Glutamatergic neuron (in vitro differentiated cells): ENCODE measurements at regions not wholly inside any gene's neighbourhood (a gene's known extent, or its start where the extent isn't known, plus 50 kb on each side); places are given as distances from the start of the nearest gene placed in this dataset.
"Not testable (repeated sequence)": the region's sequence is repeated elsewhere in the genome, so short reads cannot be mapped to it uniquely, and the experiment has no call there.

ENCODE experiments used
- DNase-seq: peaks from one replicate; pipeline ENCODE4 v3.0.0; 2022
- H3K27ac Mint-ChIP-seq: one replicate; pipeline ENCODE4 v1.8.0; 2020; ENCODE audit warnings: mild to moderate bottlenecking, mixed read lengths, inconsistent platforms; ENCODE audit not compliant: unreplicated experiment
- H3K27me3 Mint-ChIP-seq: one replicate; pipeline ENCODE4 v1.8.0; 2020; ENCODE audit warnings: mild to moderate bottlenecking, moderate library complexity, mixed read lengths, inconsistent platforms; ENCODE audit not compliant: unreplicated experiment
- H3K36me3 Mint-ChIP-seq: one replicate; pipeline ENCODE4 v1.8.0; 2020; ENCODE audit warnings: mild to moderate bottlenecking, mixed read lengths, inconsistent platforms; ENCODE audit not compliant: unreplicated experiment
- H3K4me1 Mint-ChIP-seq: one replicate; pipeline ENCODE4 v1.8.0; 2020; ENCODE audit warnings: mild to moderate bottlenecking, low read depth, mixed read lengths, inconsistent platforms; ENCODE audit not compliant: unreplicated experiment
- H3K4me3 Mint-ChIP-seq: one replicate; pipeline ENCODE4 v1.8.0; 2020; ENCODE audit warnings: mild to moderate bottlenecking, mixed read lengths, inconsistent platforms; ENCODE audit not compliant: unreplicated experiment
- H3K9me3 Mint-ChIP-seq: one replicate; pipeline ENCODE4 v1.8.0; 2020; ENCODE audit warnings: mild to moderate bottlenecking, moderate library complexity, mixed read lengths, inconsistent platforms; ENCODE audit not compliant: unreplicated experiment
- TF ChIP-seq, protein P1 (sequence below): fragments of 200-600 bp; sonication (generic); IDR thresholded peaks from one replicate; pipeline ENCODE4 v1.5.0; 2021; ENCODE audit not compliant: partially characterized antibody, unreplicated experiment

DNA sequence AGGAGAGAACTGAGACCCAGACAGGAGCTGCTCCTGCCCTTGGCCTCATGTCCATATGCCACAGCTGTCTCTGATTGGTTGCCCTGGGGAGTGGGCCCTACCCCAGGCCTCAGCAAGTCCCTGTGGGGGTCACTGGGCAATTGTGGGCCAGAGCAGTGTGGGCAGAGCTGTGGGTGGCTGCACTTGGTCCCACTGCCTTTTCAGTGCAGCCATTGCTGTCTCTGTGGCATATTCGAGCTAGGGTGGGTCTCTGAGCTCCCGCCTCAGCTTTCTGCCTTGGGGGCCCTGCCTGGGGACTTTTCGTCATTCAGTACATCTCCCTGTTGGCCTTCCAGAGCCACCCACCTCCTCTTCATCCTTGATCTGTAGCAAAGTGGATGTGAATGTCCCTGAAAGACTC is 69.8 kb upstream of the LRPAP1 start:
- Mint-ChIP-seq H3K9me3 (peaks cover 4% of the 10 kb centered on the region), H3K4me1 (no peaks in the 10 kb centered on the region), H3K27me3 (peaks cover 2% of the 10 kb centered on the region), H3K4me3 (no peak overlapping the region), H3K27ac (no peak overlapping the region), H3K36me3 (no peaks in the 10 kb centered on the region)
- TF ChIP-seq, protein P1, sequence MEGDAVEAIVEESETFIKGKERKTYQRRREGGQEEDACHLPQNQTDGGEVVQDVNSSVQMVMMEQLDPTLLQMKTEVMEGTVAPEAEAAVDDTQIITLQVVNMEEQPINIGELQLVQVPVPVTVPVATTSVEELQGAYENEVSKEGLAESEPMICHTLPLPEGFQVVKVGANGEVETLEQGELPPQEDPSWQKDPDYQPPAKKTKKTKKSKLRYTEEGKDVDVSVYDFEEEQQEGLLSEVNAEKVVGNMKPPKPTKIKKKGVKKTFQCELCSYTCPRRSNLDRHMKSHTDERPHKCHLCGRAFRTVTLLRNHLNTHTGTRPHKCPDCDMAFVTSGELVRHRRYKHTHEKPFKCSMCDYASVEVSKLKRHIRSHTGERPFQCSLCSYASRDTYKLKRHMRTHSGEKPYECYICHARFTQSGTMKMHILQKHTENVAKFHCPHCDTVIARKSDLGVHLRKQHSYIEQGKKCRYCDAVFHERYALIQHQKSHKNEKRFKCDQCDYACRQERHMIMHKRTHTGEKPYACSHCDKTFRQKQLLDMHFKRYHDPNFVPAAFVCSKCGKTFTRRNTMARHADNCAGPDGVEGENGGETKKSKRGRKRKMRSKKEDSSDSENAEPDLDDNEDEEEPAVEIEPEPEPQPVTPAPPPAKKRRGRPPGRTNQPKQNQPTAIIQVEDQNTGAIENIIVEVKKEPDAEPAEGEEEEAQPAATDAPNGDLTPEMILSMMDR: no peak
- DNase-seq: no peak

DNA sequence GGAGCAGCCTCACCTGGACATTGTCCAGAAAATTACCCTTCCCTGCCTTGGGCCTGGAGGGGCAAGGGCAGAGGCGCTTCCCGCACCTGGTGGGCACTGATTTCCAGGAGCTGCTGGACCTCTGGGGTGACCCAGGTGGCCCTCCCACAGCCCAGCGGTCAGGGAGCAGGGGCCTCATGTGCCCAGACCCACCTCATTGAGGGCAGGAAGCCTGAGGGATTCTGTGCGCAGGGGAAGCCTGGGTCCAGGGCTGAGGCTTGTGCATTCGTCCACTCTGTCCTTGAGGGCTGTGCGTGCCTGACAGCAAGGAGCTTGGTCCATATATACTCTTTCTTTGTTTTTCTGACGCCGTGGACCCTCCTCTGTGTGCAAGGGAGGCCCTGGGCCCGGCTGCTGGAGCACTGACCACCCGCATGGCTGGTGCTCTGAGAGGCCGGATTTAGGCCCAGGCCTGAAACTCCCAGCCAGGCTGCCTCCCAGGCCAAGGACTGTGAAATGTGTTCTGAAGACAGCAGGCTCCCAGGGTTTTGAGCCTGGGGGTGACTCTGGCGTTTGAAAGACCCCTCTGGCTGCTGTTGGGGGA is 69.0 kb upstream of the LRPAP1 start:
- not testable (repeated sequence) for H3K4me1 Mint-ChIP-seq, H3K4me3 Mint-ChIP-seq, H3K27ac Mint-ChIP-seq, H3K27me3 Mint-ChIP-seq, H3K36me3 Mint-ChIP-seq, H3K9me3 Mint-ChIP-seq, DNase-seq

DNA sequence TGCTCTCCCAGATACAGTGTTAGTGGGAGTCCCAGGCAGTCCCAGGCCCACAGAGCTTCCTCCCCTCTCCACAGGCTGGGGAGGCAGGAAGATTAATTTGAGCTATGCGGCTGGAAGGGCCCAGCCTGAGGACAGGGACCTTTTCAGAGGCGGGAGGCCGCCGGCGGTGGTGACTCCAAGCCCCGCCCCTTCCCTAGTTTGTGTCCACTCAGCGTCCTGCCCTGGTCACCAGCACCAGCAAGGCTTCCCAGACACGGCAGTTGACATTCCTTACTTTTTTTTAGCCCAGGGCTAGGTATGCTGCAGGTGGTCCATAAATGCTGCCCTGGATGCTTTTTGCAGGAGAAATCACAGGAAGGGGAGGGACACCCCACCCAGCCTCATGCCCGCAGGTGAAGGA is 67.7 kb upstream of the LRPAP1 start:
- no peak overlapping the region for H3K27ac Mint-ChIP-seq
- no peaks in the 10 kb centered on the region for H3K36me3 Mint-ChIP-seq
- peaks cover 5% of the 10 kb centered on the region for H3K27me3 Mint-ChIP-seq
- no peak overlapping the region for H3K4me3 Mint-ChIP-seq
- no peak for DNase-seq
- TF ChIP-seq, protein P1: no peak
- H3K4me1 Mint-ChIP-seq: peaks cover 11% of the 10 kb centered on the region
- peaks cover 8% of the 10 kb centered on the region for H3K9me3 Mint-ChIP-seq

DNA sequence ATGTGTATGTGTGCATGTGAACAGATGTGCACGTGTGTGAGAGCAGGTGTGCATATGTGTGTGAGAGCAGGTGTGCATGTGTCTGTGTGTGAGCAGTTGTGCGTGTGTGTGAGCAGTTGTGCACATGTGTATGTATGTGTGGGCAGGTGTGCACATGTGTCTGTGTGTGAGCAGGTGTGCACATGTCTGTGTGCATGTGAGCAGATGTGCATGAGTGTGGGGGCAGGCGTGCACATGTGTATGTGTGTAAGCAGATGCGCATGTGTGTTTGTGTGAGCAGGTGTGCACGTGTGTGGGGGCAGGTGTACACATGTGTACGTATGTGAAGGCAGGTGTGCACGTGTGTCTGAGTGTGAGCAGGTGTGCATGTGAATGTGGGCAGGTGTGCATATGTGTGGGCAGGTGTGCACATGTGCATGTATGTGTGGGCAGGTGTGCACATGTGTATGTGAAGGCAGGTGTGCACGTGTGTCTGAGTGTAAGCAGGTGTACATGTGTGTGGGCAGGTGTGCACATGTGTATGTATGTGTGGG is 66.5 kb upstream of the LRPAP1 start:
- peaks cover 13% of the 10 kb centered on the region for H3K9me3 Mint-ChIP-seq
- H3K36me3 Mint-ChIP-seq: peaks cover 9% of the 10 kb centered on the region
- H3K4me3 Mint-ChIP-seq: no peak overlapping the region
- H3K4me1 Mint-ChIP-seq: peaks cover 16% of the 10 kb centered on the region
- no peak overlapping the region for H3K27ac Mint-ChIP-seq
- TF ChIP-seq, protein P1: no peak
- peaks cover 9% of the 10 kb centered on the region for H3K27me3 Mint-ChIP-seq
- DNase-seq: no peak

DNA sequence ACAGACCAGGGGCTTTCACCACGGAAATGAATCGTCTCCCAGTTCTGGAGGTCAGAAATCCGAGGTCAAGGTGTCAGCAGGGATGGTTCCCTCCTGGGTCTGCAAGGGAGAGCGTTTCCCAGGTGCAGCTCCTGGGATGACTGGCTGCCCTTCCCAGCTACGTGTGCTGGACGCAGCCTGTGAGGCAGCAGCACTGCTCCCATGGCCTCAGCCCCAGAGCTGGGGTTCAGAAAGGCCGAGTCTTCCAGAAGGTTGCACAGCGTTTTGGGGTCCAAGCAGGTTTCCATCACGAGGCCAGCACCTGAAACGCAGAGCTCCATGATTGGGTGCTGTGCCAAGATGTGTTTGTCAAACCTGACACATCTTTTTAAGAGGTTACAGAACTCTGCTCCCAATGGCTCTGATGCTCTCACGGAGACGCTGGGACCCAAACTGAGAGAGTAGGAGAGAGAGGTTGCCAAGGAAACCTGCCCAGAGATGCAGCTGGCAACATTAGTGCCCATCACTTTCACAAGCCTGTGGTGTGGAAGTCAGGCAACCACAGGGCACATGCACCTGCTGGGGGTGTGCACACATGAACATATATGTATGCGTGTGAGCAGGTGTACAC is 65.8 kb upstream of the LRPAP1 start:
- not testable (repeated sequence) for H3K27ac Mint-ChIP-seq, DNase-seq, H3K4me3 Mint-ChIP-seq
- peaks cover 19% of the 10 kb centered on the region for H3K4me1 Mint-ChIP-seq
- peaks cover 12% of the 10 kb centered on the region for H3K36me3 Mint-ChIP-seq
- peaks cover 11% of the 10 kb centered on the region for H3K27me3 Mint-ChIP-seq
- H3K9me3 Mint-ChIP-seq: peaks cover 19% of the 10 kb centered on the region

DNA sequence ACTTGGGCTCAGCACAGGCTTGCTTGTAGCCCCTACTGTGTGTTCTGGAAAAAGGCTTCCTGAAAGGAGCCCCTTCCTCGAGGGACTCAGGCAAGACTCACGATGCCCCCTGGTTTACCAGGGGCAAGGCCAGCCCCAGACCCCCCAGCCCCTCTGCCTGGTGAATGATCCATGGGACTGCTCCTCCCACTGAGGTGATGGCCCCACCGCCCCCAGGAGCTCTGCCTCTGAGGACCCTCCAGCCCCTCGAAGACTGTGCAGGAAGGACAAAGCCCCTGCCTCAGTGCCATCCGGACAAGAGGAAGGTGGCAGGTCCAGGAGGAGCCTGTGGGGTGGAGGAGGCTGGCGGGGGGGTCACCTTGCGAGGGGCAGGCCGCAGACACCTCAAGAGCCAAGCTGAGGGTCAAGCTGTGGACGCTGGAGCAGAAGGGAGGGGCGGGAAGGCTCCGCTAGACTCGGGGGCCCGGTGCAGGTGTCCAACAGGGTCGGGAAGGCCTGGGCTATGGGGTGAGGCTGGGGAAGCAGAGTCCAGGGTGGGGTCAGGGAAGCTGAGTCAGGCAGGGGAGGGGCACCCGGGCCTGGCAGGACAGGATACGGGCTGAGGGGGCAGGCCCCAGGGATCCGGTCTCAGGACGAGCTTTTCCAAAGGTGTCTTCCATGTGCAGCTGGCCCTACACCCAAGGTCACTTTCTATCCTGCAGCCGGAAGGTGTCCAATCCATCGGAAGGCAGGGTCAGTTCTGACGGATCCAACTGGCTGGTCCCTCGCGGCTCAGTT is 64.9 kb upstream of the LRPAP1 start:
- H3K4me3 Mint-ChIP-seq, H3K27me3 Mint-ChIP-seq, H3K27ac Mint-ChIP-seq, DNase-seq: not testable (repeated sequence)
- H3K9me3 Mint-ChIP-seq: peaks cover 21% of the 10 kb centered on the region
- peaks cover 17% of the 10 kb centered on the region for H3K36me3 Mint-ChIP-seq
- H3K4me1 Mint-ChIP-seq: peaks cover 22% of the 10 kb centered on the region

DNA sequence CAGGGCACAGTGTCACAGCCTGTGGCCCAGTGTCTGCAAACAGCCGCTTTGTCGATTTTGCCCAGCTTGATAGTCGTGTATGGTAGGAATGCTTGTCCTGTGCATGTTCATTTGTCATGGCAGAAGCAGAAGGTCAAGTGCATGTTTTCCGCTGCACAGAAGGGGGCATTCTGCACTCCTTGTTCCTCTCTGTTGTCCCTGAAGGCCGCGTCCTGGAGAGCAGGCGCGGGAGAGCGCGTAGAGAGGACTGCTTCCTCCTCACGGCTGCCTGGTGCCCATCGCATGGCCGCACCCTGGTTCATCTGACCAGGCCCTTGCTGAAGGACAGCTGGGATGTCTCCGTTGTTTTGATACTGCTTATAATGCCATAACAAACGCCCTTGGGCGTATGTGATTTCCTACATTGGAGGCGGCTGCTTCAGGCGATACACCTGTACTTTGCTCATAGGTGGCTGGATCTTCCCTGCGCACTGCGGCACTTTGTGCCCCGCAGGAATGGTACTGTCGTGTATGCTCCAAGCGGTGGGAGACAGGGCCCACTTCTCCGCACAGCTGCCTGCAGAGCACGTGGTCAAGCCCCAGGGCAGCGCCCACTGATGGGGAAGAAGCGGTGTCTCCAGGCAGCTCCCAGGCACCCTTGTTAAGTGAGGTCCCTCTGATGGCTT is 63.5 kb upstream of the LRPAP1 start:
- H3K27me3 Mint-ChIP-seq, H3K4me3 Mint-ChIP-seq, DNase-seq: not testable (repeated sequence)
- H3K27ac Mint-ChIP-seq: peak overlapping the region; percentile 38
- peaks cover 27% of the 10 kb centered on the region for H3K4me1 Mint-ChIP-seq
- peaks cover 23% of the 10 kb centered on the region for H3K9me3 Mint-ChIP-seq
- peaks cover 17% of the 10 kb centered on the region for H3K36me3 Mint-ChIP-seq

DNA sequence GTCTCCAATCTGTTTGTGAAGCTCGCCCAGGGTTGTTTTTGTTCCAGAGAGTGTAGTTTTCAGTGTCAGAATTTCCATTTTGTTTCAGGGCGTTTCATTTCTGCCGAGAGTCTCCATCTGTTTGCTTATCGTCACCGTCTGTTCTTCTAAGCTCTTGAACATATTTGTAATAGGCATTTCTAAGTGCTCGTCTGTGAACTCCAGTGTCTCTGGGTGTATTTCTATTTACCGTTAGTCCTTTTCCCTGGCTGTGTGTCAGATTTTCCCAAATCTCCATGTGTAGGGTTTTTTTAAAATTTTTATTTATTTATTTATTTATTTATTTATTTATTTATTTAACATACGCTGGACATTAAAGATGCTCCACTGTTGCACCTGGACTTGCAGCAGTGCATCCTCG is 62.5 kb upstream of the LRPAP1 start:
- H3K27me3 Mint-ChIP-seq: peaks cover 11% of the 10 kb centered on the region
- H3K4me3 Mint-ChIP-seq, DNase-seq: not testable (repeated sequence)
- H3K36me3 Mint-ChIP-seq: peaks cover 17% of the 10 kb centered on the region
- H3K4me1 Mint-ChIP-seq: peaks cover 35% of the 10 kb centered on the region
- peak overlapping the region; percentile 69 for H3K27ac Mint-ChIP-seq
- H3K9me3 Mint-ChIP-seq: peaks cover 21% of the 10 kb centered on the region
